ENCODE measurements at regions not wholly inside any gene's neighbourhood (a gene's known extent, or its start where the extent isn't known, plus 50 kb on each side); places are given as distances from the start of the nearest gene placed in this dataset.

DNA sequence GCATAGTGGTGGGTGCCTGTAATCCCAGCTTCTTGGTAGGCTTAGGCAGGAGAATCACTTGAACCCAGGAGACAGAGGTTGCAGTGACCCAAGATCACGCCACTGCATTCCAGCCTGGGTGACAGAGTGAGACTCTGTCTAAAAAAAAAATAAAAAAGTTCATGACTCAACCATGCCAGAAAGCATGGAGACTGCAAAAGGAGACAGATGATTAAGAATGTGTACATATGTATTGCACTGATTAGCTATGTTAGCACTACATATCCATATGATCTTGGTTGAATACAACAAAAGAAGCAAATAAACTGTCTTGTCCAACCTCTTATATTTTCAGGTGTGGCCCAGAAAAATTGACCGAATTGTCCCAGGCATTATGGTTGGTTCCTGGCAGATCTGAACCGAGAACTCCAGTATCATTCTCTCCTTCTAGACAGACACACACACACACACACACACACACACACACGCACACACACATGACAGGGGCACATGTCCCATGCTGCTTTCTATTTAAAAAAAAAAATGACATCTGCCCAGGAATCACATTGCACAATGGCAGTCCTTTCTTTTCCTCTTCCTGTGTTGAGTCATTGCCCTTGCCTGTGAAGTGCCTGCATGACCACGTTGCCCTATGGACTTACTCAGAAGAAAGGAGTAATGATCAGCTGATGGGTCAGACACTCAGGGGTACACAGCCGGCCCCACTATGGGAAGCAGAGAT lies 65.6 kb downstream of the MYCN start:
- no peaks in the 10 kb centered on the region for H3K36me3 ChIP-seq (ENCODE audit: insufficient read depth, low read length)
- H3K4me1 Mint-ChIP-seq = no peaks in the 10 kb centered on the region
- no peak overlapping the region for H3K27ac ChIP-seq (ENCODE audit: low read depth, low read length)
- H3K4me1 ChIP-seq (ENCODE audit: insufficient read depth, low read length) = no peaks in the 10 kb centered on the region
- H3K4me3 Mint-ChIP-seq = peak overlapping the region in 1 of 7 donors; percentile 14
- ChIA-PET CTCF (no interaction called here), POLR2A (no interaction called here)
- peaks cover 0 to 8% (median 5%) of the 10 kb centered on the region in 5 donors for H3K9me3 Mint-ChIP-seq
- no peaks in the 10 kb centered on the region for H3K9me3 ChIP-seq (ENCODE audit: low read length)
- H3K4me3 ChIP-seq (ENCODE audit: low read length) = no peak overlapping the region
- H3K36me3 Mint-ChIP-seq = no peaks in the 10 kb centered on the region
- H3K27me3 ChIP-seq (ENCODE audit: insufficient read depth, low read length, poor library complexity, severe bottlenecking) = no peaks in the 10 kb centered on the region
- H3K27me3 Mint-ChIP-seq = peaks cover 0 to 4% of the 10 kb centered on the region in 2 donors
- H3K27ac Mint-ChIP-seq = no peak overlapping the region
- no peak for DNase-seq

DNA sequence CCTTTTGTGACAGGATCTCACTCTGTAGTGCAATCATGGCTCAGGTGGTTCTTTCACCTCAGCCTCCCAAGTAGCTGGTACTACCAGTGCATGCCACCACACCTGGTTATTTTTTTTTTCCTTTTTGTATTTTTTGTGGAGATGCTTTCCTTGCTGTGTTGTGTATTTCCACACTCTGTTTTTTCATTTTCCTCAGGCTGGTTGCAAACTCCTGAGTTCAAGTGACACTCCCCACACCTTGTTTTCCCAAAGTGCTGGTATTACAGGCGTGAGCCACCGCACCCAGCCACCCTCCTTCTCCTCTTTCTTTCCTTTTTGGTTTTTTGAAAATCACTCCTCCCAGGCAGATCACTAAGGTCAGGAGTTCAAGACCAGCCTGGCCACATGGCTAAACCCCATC lies 65.0 kb downstream of the MYCN start:
- no peaks in the 10 kb centered on the region for H3K9me3 ChIP-seq (ENCODE audit: low read length)
- no peaks in the 10 kb centered on the region for H3K4me1 ChIP-seq (ENCODE audit: insufficient read depth, low read length)
- H3K27ac ChIP-seq (ENCODE audit: low read depth, low read length) = no peak overlapping the region
- H3K4me3 Mint-ChIP-seq = no peak overlapping the region
- H3K36me3 Mint-ChIP-seq = no peaks in the 10 kb centered on the region
- no peak for DNase-seq
- CTCF ChIA-PET = no interaction called here
- H3K27ac Mint-ChIP-seq = no peak overlapping the region
- H3K36me3 ChIP-seq (ENCODE audit: insufficient read depth, low read length) = no peaks in the 10 kb centered on the region
- H3K4me1 Mint-ChIP-seq = no peaks in the 10 kb centered on the region
- no peak overlapping the region for H3K4me3 ChIP-seq (ENCODE audit: low read length)
- POLR2A ChIA-PET = no interaction called here
- no peaks in the 10 kb centered on the region for H3K27me3 ChIP-seq (ENCODE audit: insufficient read depth, low read length, poor library complexity, severe bottlenecking)
- peaks cover 0 to 4% of the 10 kb centered on the region in 2 donors for H3K27me3 Mint-ChIP-seq
- H3K9me3 Mint-ChIP-seq = peaks cover 0 to 8% (median 5%) of the 10 kb centered on the region in 5 donors

DNA sequence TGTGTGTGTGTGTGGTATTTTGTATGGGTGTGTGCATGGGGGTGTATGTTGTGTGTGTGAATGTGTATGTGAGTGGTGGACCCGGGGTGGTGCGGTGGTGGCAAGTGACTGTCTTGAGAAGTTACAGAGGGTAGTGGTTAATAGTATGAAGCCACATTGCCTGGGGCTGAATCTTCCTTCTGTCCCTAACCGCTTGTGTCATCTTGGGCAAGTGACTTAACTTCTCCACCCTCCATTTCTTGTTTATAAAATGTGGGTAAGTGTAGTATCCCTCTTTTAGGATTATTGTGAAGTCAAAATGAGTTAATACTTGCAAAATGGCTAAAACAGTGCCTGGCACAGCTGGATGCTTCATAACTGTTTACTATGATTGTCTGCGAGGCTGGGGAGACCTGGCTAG lies 63.5 kb downstream of the MYCN start:
- no peaks in the 10 kb centered on the region for H3K36me3 Mint-ChIP-seq
- Histone ChIP-seq H3K9me3 (ENCODE audit: low read length) (no peaks in the 10 kb centered on the region), H3K36me3 (ENCODE audit: insufficient read depth, low read length) (no peaks in the 10 kb centered on the region), H3K4me1 (ENCODE audit: insufficient read depth, low read length) (no peaks in the 10 kb centered on the region), H3K4me3 (ENCODE audit: low read length) (no peak overlapping the region), H3K27ac (ENCODE audit: low read depth, low read length) (no peak overlapping the region), H3K27me3 (ENCODE audit: insufficient read depth, low read length, poor library complexity, severe bottlenecking) (no peaks in the 10 kb centered on the region)
- POLR2A ChIA-PET = no interaction called here
- H3K27ac Mint-ChIP-seq = no peak overlapping the region
- no peak for DNase-seq
- peaks cover 0 to 10% (median 5%) of the 10 kb centered on the region in 5 donors for H3K9me3 Mint-ChIP-seq
- no peak overlapping the region for H3K4me3 Mint-ChIP-seq
- H3K27me3 Mint-ChIP-seq = peaks cover 0 to 4% of the 10 kb centered on the region in 2 donors
- CTCF ChIA-PET = no interaction called here
- H3K4me1 Mint-ChIP-seq = no peaks in the 10 kb centered on the region

DNA sequence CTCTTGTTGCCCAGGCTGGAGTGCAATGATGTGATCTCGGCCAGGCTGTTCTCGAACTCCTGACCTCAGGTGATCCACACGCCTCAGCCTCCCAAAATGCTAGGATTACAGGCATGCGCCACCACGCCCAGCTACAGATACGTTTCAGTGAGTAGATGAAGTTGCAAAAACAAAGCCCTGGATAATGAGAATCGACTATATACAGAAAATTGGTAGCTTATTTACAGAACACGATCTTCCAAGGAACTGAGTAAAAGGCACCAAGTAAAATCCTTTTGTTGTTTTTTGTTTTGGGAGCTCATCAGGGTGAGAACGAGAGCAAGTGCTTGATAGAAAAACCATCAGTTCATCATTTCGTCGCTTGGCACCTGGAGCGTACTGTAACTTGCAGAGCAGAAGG lies 62.8 kb downstream of the MYCN start:
- Histone ChIP-seq H3K4me1 (ENCODE audit: insufficient read depth, low read length) (no peaks in the 10 kb centered on the region), H3K27ac (ENCODE audit: low read depth, low read length) (no peak overlapping the region), H3K9me3 (ENCODE audit: low read length) (no peaks in the 10 kb centered on the region), H3K36me3 (ENCODE audit: insufficient read depth, low read length) (no peaks in the 10 kb centered on the region), H3K27me3 (ENCODE audit: insufficient read depth, low read length, poor library complexity, severe bottlenecking) (no peaks in the 10 kb centered on the region), H3K4me3 (ENCODE audit: low read length) (no peak overlapping the region)
- Mint-ChIP-seq H3K4me1 (no peaks in the 10 kb centered on the region), H3K36me3 (no peaks in the 10 kb centered on the region), H3K4me3 (no peak overlapping the region), H3K27ac (no peak overlapping the region), H3K27me3 (peaks cover 0 to 4% of the 10 kb centered on the region in 2 donors), H3K9me3 (peaks cover 0 to 10% (median 5%) of the 10 kb centered on the region in 5 donors)
- no peak for DNase-seq
- POLR2A ChIA-PET = no interaction called here
- CTCF ChIA-PET = no interaction called here

DNA sequence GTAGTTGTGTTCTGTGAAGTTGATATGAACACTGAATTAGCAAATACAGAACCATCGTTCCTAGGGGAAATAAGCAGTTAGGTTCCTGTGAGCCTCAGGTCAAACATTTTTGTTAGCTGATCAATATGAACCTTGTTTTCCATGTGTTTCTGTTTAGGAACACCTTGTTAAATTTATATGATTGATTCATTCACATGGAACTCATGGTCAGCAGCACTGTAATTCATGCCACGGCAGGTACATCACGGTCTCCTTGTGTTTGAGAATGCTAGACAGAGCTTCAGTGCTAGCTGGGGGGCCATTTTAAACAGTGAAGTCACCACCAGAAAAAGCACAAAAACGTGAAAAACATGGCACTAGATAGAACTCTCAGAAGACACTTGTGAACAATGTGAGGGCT lies 62.2 kb downstream of the MYCN start:
- no peak for DNase-seq

DNA sequence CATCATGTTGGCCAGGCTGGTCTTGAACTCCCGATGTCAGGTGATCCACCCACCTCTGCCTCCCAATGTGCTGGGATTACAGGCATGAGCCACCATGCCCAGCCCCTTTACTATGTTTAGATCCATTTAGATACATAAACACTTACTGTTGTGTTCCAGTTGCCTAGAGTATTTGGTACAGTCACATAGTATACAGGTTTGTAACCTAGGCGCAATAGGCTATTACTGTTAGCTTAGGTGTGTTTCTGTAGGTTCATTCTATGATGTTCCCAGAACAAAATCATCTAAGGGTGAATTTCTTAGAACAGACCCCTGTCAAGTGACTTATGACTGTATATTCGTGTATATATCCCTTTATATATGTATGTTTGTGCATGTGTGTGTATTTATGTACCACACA lies 61.8 kb downstream of the MYCN start:
- H3K36me3 ChIP-seq (ENCODE audit: insufficient read depth, low read length) = no peaks in the 10 kb centered on the region
- no peaks in the 10 kb centered on the region for H3K4me1 Mint-ChIP-seq
- ChIA-PET POLR2A (no interaction called here), CTCF (no interaction called here)
- H3K4me3 ChIP-seq (ENCODE audit: low read length) = no peak overlapping the region
- no peak overlapping the region for H3K4me3 Mint-ChIP-seq
- H3K9me3 ChIP-seq (ENCODE audit: low read length) = no peaks in the 10 kb centered on the region
- H3K27ac ChIP-seq (ENCODE audit: low read depth, low read length) = no peak overlapping the region
- H3K9me3 Mint-ChIP-seq = peaks cover 0 to 15% (median 3%) of the 10 kb centered on the region in 5 donors
- H3K27me3 ChIP-seq (ENCODE audit: insufficient read depth, low read length, poor library complexity, severe bottlenecking) = no peaks in the 10 kb centered on the region
- no peaks in the 10 kb centered on the region for H3K36me3 Mint-ChIP-seq
- no peak overlapping the region for H3K27ac Mint-ChIP-seq
- H3K4me1 ChIP-seq (ENCODE audit: insufficient read depth, low read length) = no peaks in the 10 kb centered on the region
- DNase-seq = no peak
- H3K27me3 Mint-ChIP-seq = peaks cover 0 to 8% of the 10 kb centered on the region in 2 donors

More for the DNA sequence above, 62.2 kb downstream of the MYCN start:
- Histone ChIP-seq H3K4me3 (ENCODE audit: low read length) (no peak overlapping the region), H3K36me3 (ENCODE audit: insufficient read depth, low read length) (no peaks in the 10 kb centered on the region), H3K27ac (ENCODE audit: low read depth, low read length) (no peak overlapping the region), H3K4me1 (ENCODE audit: insufficient read depth, low read length) (no peaks in the 10 kb centered on the region), H3K9me3 (ENCODE audit: low read length) (no peaks in the 10 kb centered on the region), H3K27me3 (ENCODE audit: insufficient read depth, low read length, poor library complexity, severe bottlenecking) (no peaks in the 10 kb centered on the region)
- POLR2A ChIA-PET = no interaction called here
- Mint-ChIP-seq H3K4me3 (no peak overlapping the region), H3K27me3 (peaks cover 0 to 8% of the 10 kb centered on the region in 2 donors), H3K27ac (no peak overlapping the region), H3K36me3 (no peaks in the 10 kb centered on the region), H3K4me1 (no peaks in the 10 kb centered on the region), H3K9me3 (peaks cover 0 to 10% (median 5%) of the 10 kb centered on the region in 5 donors)
- CTCF ChIA-PET = no interaction called here

DNA sequence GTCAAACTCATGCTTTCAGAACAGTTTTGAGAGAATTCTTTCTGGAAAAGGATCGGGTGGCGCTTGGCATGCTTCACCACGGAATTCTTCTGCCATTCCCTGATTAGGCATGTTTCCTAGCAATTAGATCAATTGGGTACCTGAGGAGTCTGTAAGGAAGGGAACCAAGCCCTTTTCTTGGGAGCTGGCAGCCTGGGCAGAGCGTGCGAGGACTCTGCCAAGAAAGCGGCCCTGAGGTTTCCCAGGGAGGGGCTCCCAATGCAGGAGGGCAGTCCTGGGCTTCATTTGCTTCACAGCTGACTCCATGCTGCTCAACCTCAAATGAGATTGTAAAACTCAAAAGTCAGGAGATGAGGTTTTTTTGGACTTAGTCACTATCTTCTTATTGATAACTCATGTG lies 60.3 kb downstream of the MYCN start:
- peaks cover 0 to 9% of the 10 kb centered on the region in 2 donors for H3K27me3 Mint-ChIP-seq
- POLR2A ChIA-PET = no interaction called here
- H3K9me3 Mint-ChIP-seq = peaks cover 0 to 15% (median 3%) of the 10 kb centered on the region in 5 donors
- no peaks in the 10 kb centered on the region for H3K9me3 ChIP-seq (ENCODE audit: low read length)
- no peaks in the 10 kb centered on the region for H3K36me3 ChIP-seq (ENCODE audit: insufficient read depth, low read length)
- no peaks in the 10 kb centered on the region for H3K36me3 Mint-ChIP-seq
- no peak overlapping the region for H3K27ac Mint-ChIP-seq
- H3K4me1 Mint-ChIP-seq = no peaks in the 10 kb centered on the region
- no peak overlapping the region for H3K4me3 ChIP-seq (ENCODE audit: low read length)
- H3K4me1 ChIP-seq (ENCODE audit: insufficient read depth, low read length) = no peaks in the 10 kb centered on the region
- no peak overlapping the region for H3K4me3 Mint-ChIP-seq
- H3K27ac ChIP-seq (ENCODE audit: low read depth, low read length) = no peak overlapping the region
- no peaks in the 10 kb centered on the region for H3K27me3 ChIP-seq (ENCODE audit: insufficient read depth, low read length, poor library complexity, severe bottlenecking)
- no peak for DNase-seq
- CTCF ChIA-PET = no interaction called here

DNA sequence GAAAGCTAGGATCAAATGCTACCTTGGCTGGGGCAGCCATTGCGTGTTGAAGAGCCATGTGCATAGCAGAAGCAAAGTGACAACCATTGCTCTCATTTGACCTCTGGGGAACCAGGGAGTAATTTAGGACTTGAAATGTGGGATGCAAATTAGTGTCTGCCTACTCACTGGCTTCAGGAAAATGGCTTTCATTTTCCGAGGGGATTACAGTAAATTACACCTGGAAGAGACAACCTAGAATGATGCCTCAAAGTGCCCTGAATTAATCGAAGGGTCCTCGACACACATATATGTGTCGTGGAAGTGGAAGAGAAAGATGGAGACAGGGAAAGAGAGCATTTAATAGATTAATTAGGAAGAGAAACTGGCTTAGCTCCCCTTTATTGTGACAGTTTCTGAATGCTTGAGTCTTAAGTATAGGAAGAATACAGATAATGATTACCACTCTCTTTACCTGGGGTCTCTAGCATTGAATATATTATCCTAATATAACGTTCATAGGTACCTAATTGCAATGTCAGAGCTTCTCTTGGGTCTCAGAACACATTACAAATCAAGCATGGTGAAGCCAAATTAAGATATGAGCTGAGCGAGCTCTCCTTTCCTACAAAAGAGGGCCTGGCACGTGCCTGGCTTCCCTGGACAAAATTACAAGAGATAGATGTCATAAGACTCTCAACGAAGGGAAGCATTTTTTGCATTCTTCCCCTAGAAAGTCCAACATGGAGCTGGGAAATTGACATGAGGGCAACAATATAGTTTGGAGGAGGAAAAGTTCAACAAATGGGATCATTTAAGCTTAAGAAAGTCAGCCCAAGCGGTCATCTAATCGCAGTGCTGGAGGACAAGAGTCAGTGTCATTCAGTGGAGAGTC lies 59.5 kb downstream of the MYCN start:
- Mint-ChIP-seq H3K4me1 (no peaks in the 10 kb centered on the region), H3K27me3 (peaks cover 0 to 13% of the 10 kb centered on the region in 2 donors), H3K9me3 (peaks cover 0 to 12% (median 3%) of the 10 kb centered on the region in 5 donors), H3K4me3 (no peak overlapping the region), H3K36me3 (no peaks in the 10 kb centered on the region), H3K27ac (no peak overlapping the region)
- CTCF ChIA-PET = no interaction called here
- no peak for DNase-seq
- H3K4me1 ChIP-seq (ENCODE audit: insufficient read depth, low read length) = no peaks in the 10 kb centered on the region
- H3K36me3 ChIP-seq (ENCODE audit: insufficient read depth, low read length) = no peaks in the 10 kb centered on the region
- no peaks in the 10 kb centered on the region for H3K27me3 ChIP-seq (ENCODE audit: insufficient read depth, low read length, poor library complexity, severe bottlenecking)
- no peak overlapping the region for H3K4me3 ChIP-seq (ENCODE audit: low read length)
- no peaks in the 10 kb centered on the region for H3K9me3 ChIP-seq (ENCODE audit: low read length)
- H3K27ac ChIP-seq (ENCODE audit: low read depth, low read length) = no peak overlapping the region
- POLR2A ChIA-PET = no interaction called here
